GM12891 (cell line): ENCODE measurements at regions not wholly inside any gene's neighbourhood (a gene's known extent, or its start where the extent isn't known, plus 50 kb on each side); places are given as distances from the start of the nearest gene placed in this dataset.

Experiments used
- POLR2A ChIP-seq: IDR thresholded peaks from 2 replicates; pipeline ENCODE4 v1.6.1; 2011; ENCODE audit warnings: low read depth, low read length, control low read depth
- POLR2AphosphoS5 ChIP-seq: IDR thresholded peaks from 2 replicates; pipeline ENCODE4 v1.6.1; 2011; ENCODE audit warnings: low read depth, low read length, control low read depth
- POU2F2 ChIP-seq: IDR thresholded peaks from 2 replicates; pipeline ENCODE4 v1.6.1; 2011; ENCODE audit warnings: low read depth, mild to moderate bottlenecking, control low read depth, low read length, moderate library complexity
- SPI1 ChIP-seq: IDR thresholded peaks from 2 replicates; pipeline ENCODE4 v1.6.1; 2011; ENCODE audit warnings: low read depth, low read length, control low read depth
- TAF1 ChIP-seq: IDR thresholded peaks from 2 replicates; pipeline ENCODE4 v1.6.1; 2011; ENCODE audit warnings: low read depth, low read length, control low read depth

DNA sequence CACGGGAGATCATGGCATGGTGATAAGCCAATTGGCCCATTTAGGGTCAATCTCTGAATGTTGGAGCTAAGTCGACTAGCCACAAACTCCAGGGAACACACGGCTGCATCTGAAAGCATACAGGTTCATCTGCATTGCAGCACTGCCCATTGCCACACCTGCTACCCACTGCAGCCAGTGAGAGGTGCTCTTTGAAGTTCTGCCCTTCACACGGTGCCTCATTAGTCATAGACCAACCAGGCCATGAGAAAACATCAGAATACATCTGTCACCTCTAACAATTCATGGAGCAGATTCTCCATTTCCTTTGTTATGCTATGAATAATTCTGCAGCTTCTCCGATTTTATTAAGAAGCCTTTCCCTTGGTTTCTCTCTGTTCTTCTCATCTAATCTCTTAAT lies 65.7 kb upstream of the FAM204A start:
- TF ChIP-seq POLR2A = no peak
- TF ChIP-seq TAF1 = no peak
- no peak for TF ChIP-seq SPI1
- TF ChIP-seq POLR2AphosphoS5 = no peak
- TF ChIP-seq POU2F2 = no peak
